K562 (cell line): ENCODE measurements at regions not wholly inside any gene's neighbourhood (a gene's known extent, or its start where the extent isn't known, plus 50 kb on each side); places are given as distances from the start of the nearest gene placed in this dataset.

Source experiments
- BCOR ChIP-seq: fragments of 450-650 bp; IDR thresholded peaks from 2 replicates; pipeline ENCODE4 v1.6.1; 2016
- CBX5 ChIP-seq: IDR thresholded peaks from 2 replicates; pipeline ENCODE4 v1.6.1; 2014; ENCODE audit warnings: low read depth, borderline replicate concordance
- CCAR2 ChIP-seq: fragments of 200-400 bp; formaldehyde crosslinking; IDR thresholded peaks from 2 replicates; pipeline ENCODE4 v1.6.1; 2017; ENCODE audit warnings: mild to moderate bottlenecking, low read depth, low read length
- E2F3 ChIP-seq: fragments of 250-450 bp; sonication (Bioruptor Pico); IDR thresholded peaks from 2 replicates; pipeline ENCODE4 v1.4.0; 2020; ENCODE audit warnings: mild to moderate bottlenecking
- MAX ChIP-seq: sonication (generic); formaldehyde crosslinking; IDR thresholded peaks from 2 replicates; pipeline ENCODE4 v1.9.0; 2022; ENCODE audit warnings: mild to moderate bottlenecking, missing genetic modification reagents
- MBD2 ChIP-seq: sonication (generic); IDR thresholded peaks from 2 replicates; pipeline ENCODE4 v1.6.1; 2016; ENCODE audit warnings: low read depth, borderline replicate concordance
- MEF2D ChIP-seq: conservative IDR thresholded peaks from 2 replicates; pipeline ENCODE4 v1.6.1; 2016; ENCODE audit warnings: low read depth, missing genetic modification characterization, missing compliant biosample characterization
- NR3C1 ChIP-seq: sonication (generic); formaldehyde crosslinking; IDR thresholded peaks from 2 replicates; pipeline ENCODE4 v1.8.1; 2022; ENCODE audit warnings: missing genetic modification reagents
- PHF21A ChIP-seq: fragments of 450-650 bp; IDR thresholded peaks from 2 replicates; pipeline ENCODE4 v1.6.1; 2017; ENCODE audit warnings: low read depth, borderline replicate concordance
- POLR3A ChIP-seq: IDR thresholded peaks from 2 replicates; pipeline ENCODE4 v1.6.1; 2011; ENCODE audit warnings: borderline replicate concordance, mild to moderate bottlenecking, moderate library complexity; ENCODE audit not compliant: insufficient read length, insufficient read depth; ENCODE audit errors: extremely low read depth
- PTBP1 ChIP-seq: fragments of 200-400 bp; formaldehyde crosslinking; IDR thresholded peaks from 2 replicates; pipeline ENCODE4 v1.6.1; 2017; ENCODE audit warnings: low read depth, low read length
- SRF ChIP-seq, 2 experiments: fragments of 250-450, 450-650 bp in 1 of 2; sonication (Bioruptor Pico) in 1 of 2; sonication (generic) in 1 of 2; formaldehyde crosslinking; IDR thresholded peaks; 2 replicates each; pipeline versions ENCODE4 v1.5.0 to v1.5.1; 2020 to 2022; ENCODE audit warnings: mild to moderate bottlenecking in 1 of 2, missing genetic modification reagents in 1 of 2
- TEAD1 ChIP-seq, 2 experiments: fragments of 450-650 bp in 1 of 2; sonication (generic) in 1 of 2; formaldehyde crosslinking; IDR thresholded peaks; 2 replicates each; pipeline versions ENCODE4 v1.4.0 to v1.8.0; 2020 to 2022; ENCODE audit warnings: mild to moderate bottlenecking in 2 of 2, missing genetic modification reagents in 1 of 2
- ZFP36 ChIP-seq: fragments of 150-350 bp; IDR thresholded peaks from 2 replicates; pipeline ENCODE4 v1.6.1; 2018; ENCODE audit warnings: low read length, low read depth; ENCODE audit not compliant: partially characterized antibody
- ZNF124 ChIP-seq: sonication (generic); formaldehyde crosslinking; IDR thresholded peaks from 2 replicates; pipeline ENCODE4 v1.8.1; 2022; ENCODE audit warnings: missing genetic modification reagents
- ZNF165 ChIP-seq: fragments of 250-450 bp; sonication (Bioruptor Pico); IDR thresholded peaks from 2 replicates; pipeline ENCODE4 v1.4.0; 2020; ENCODE audit warnings: borderline replicate concordance
- ZNF384 ChIP-seq: IDR thresholded peaks from 2 replicates; pipeline ENCODE4 v1.6.1; 2012; ENCODE audit warnings: low read depth, low read length, improper control_type of control experiment
- ZNF395 ChIP-seq: fragments of 200-800 bp; sonication (Bioruptor generic); IDR thresholded peaks from 2 replicates; pipeline ENCODE4 v1.6.1; 2017; ENCODE audit warnings: missing genetic modification characterization, missing compliant biosample characterization
- ZNF41 ChIP-seq: fragments of 250-450 bp; sonication (Bioruptor Pico); conservative IDR thresholded peaks from 2 replicates; pipeline ENCODE4 v1.4.0; 2020; ENCODE audit warnings: mild to moderate bottlenecking
- TF ChIP-seq, protein P1 (sequence below), 3 experiments: fragments of 200-800 bp in 1 of 3; fragments of 250-450 bp in 1 of 3; fragments of 450-650 bp in 1 of 3; sonication (Bioruptor Pico) in 1 of 3; sonication (Bioruptor generic) in 1 of 3; formaldehyde crosslinking in 1 of 3; IDR thresholded peaks; 2 replicates each; pipeline versions ENCODE4 v1.6.1 to v1.8.0; 2016 to 2022; ENCODE audit warnings: mild to moderate bottlenecking in 2 of 3, missing genetic modification characterization in 2 of 3, missing compliant biosample characterization in 1 of 3, moderate library complexity in 1 of 3
- TF ChIP-seq, protein P2 (sequence below): fragments of 250-450 bp; sonication (Bioruptor Pico); IDR thresholded peaks from 2 replicates; pipeline ENCODE4 v1.4.0; 2020; ENCODE audit warnings: mild to moderate bottlenecking, moderate library complexity

- TF ChIP-seq, protein P1, sequence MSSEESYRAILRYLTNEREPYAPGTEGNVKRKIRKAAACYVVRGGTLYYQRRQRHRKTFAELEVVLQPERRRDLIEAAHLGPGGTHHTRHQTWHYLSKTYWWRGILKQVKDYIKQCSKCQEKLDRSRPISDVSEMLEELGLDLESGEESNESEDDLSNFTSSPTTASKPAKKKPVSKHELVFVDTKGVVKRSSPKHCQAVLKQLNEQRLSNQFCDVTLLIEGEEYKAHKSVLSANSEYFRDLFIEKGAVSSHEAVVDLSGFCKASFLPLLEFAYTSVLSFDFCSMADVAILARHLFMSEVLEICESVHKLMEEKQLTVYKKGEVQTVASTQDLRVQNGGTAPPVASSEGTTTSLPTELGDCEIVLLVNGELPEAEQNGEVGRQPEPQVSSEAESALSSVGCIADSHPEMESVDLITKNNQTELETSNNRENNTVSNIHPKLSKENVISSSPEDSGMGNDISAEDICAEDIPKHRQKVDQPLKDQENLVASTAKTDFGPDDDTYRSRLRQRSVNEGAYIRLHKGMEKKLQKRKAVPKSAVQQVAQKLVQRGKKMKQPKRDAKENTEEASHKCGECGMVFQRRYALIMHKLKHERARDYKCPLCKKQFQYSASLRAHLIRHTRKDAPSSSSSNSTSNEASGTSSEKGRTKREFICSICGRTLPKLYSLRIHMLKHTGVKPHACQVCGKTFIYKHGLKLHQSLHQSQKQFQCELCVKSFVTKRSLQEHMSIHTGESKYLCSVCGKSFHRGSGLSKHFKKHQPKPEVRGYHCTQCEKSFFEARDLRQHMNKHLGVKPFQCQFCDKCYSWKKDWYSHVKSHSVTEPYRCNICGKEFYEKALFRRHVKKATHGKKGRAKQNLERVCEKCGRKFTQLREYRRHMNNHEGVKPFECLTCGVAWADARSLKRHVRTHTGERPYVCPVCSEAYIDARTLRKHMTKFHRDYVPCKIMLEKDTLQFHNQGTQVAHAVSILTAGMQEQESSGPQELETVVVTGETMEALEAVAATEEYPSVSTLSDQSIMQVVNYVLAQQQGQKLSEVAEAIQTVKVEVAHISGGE (CRISPR knock-in tag; IDR thresholded peaks at IDR 0.05) = no peak
- TF ChIP-seq ZFP36 (no peak), POLR3A (peak; percentile 89), BCOR (peak; percentile 42; the same call in 1 of the 2 replicates), TEAD1 (CRISPR knock-in tag; IDR thresholded peaks at IDR 0.05) (0 out of 4 replicates have a peak, but pooled peaks of 1 of the 2 experiments have one; percentile 27), NR3C1 (no peak), ZNF165 (CRISPR knock-in tag) (no peak), PTBP1 (no peak), MAX (no peak), ZNF41 (no peak), ZNF384 (peak; percentile 74), CBX5 (no peak), E2F3 (CRISPR knock-in tag) (no peak), SRF (CRISPR knock-in tag; IDR thresholded peaks at IDR 0.05) (no peak), MBD2 (no peak), ZNF395 (CRISPR knock-in tag) (peak; percentile 42; the same call in 1 of the 2 replicates), PHF21A (no peak), MEF2D (tag) (no peak), CCAR2 (no peak), ZNF124 (CRISPR knock-in tag) (no peak)
- TF ChIP-seq, protein P2, sequence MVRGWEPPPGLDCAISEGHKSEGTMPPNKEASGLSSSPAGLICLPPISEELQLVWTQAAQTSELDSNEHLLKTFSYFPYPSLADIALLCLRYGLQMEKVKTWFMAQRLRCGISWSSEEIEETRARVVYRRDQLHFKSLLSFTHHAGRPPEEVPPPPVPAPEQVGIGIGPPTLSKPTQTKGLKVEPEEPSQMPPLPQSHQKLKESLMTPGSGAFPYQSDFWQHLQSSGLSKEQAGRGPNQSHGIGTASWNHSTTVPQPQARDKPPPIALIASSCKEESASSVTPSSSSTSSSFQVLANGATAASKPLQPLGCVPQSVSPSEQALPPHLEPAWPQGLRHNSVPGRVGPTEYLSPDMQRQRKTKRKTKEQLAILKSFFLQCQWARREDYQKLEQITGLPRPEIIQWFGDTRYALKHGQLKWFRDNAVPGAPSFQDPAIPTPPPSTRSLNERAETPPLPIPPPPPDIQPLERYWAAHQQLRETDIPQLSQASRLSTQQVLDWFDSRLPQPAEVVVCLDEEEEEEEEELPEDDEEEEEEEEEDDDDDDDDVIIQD (CRISPR knock-in tag) = no peak
These were observed 122.6 kb downstream of the GPX5 start (continued) for GRCh38 chr6:28648035-28648877.
